Putamen (tissue), 1 donor: ENCODE measurements at regions not wholly inside any gene's neighbourhood (a gene's known extent, or its start where the extent isn't known, plus 50 kb on each side); places are given as distances from the start of the nearest gene placed in this dataset.
"Not testable (repeated sequence)": the region's sequence is repeated elsewhere in the genome, so short reads cannot be mapped to it uniquely, and the experiment has no call there.

Experiments
- DNase-seq: peaks from one replicate; pipeline ENCODE4 v3.0.0-alpha.2; 2016; ENCODE audit warnings: low spot score

GRCh38 chr1:30660241-30660640 lies 63.1 kb downstream of the MATN1 start:
- no peak for DNase-seq

- no peak for DNase-seq
Measured at GRCh38 chr1:30659702-30660101, 63.7 kb downstream of the MATN1 start.

- not testable (repeated sequence) for DNase-seq
Measured at GRCh38 chr1:30658375-30658774, 65.0 kb downstream of the MATN1 start.

- no peak for DNase-seq
Measured at GRCh38 chr1:30658014-30658336, 65.4 kb downstream of the MATN1 start.

GRCh38 chr1:30657131-30658013 lies 66.0 kb downstream of the MATN1 start:
- no peak for DNase-seq

- DNase-seq: no peak
Measured at GRCh38 chr1:30656171-30656940, 67.0 kb downstream of the MATN1 start.

GRCh38 chr1:30655672-30656071 lies 67.7 kb downstream of the MATN1 start:
- no peak for DNase-seq

- DNase-seq: no peak
Measured at GRCh38 chr1:30654188-30654587, 69.2 kb downstream of the MATN1 start.

GRCh38 chr1:30652152-30652841 lies 71.1 kb downstream of the MATN1 start:
- DNase-seq: no peak

GRCh38 chr1:30651395-30651794 lies 72.0 kb downstream of the MATN1 start:
- not testable (repeated sequence) for DNase-seq

GRCh38 chr1:30650968-30651320 lies 72.4 kb downstream of the MATN1 start:
- DNase-seq: no peak

- DNase-seq: no peak
Measured at GRCh38 chr1:30650038-30650967, 73.1 kb downstream of the MATN1 start.

- DNase-seq: peak; percentile 27
Measured at GRCh38 chr1:30649321-30649991, 73.9 kb downstream of the MATN1 start.

- peak; percentile 37 for DNase-seq
Measured at GRCh38 chr1:30648408-30649000, 74.9 kb downstream of the MATN1 start.

- no peak for DNase-seq
Measured at GRCh38 chr1:30645807-30646206, 77.6 kb downstream of the MATN1 start.

GRCh38 chr1:30642391-30643120 lies 80.8 kb downstream of the MATN1 start:
- DNase-seq: no peak

- no peak for DNase-seq
Measured at GRCh38 chr1:30641572-30642353, 81.6 kb downstream of the MATN1 start.

- no peak for DNase-seq
Measured at GRCh38 chr1:30639881-30640452, 83.4 kb downstream of the MATN1 start.

GRCh38 chr1:30638811-30639210 lies 84.6 kb downstream of the MATN1 start:
- DNase-seq: no peak
